ENCODE measurements at regions not wholly inside any gene's neighbourhood (a gene's known extent, or its start where the extent isn't known, plus 50 kb on each side); places are given as distances from the start of the nearest gene placed in this dataset.

DNA sequence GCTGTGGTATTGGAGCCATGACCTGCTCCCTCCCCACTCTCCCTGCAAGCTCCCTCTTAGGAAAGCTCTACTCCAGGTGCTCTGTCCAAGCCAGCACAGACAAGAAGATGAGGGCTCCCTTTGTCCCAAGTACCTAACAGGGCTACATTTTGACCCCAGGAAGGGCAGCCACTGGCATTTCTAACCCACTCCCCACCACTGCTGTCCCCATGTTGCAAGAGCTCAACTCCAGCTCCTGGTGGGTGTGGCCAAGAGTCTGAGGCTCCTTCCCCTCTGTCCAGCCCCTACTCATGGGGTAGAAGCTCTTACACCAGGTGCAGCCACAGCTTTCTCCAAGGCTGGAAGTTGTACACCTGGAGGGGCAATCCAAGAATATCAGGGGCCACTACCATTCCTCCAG lies 127.0 kb upstream of the NPAS2 start:
- TF ChIP-seq CTCF (IDR thresholded peaks at IDR 0.05; ENCODE audit: low read length) = no peak
- TF ChIP-seq EZH2 (IDR thresholded peaks at IDR 0.05; ENCODE audit: borderline replicate concordance, low read length) = no peak

All from OCI-LY1 (cell line).